CD4-positive, CD25-positive, alpha-beta regulatory T cell (primary cell): ENCODE measurements at regions not wholly inside any gene's neighbourhood (a gene's known extent, or its start where the extent isn't known, plus 50 kb on each side); places are given as distances from the start of the nearest gene placed in this dataset.
"Not testable (repeated sequence)": the region's sequence is repeated elsewhere in the genome, so short reads cannot be mapped to it uniquely, and the experiment has no call there.

Experiments used
- ATAC-seq, 2 donors: fragments of 150-1000 bp; cut with Tn5 transposase; one replicate each; pipeline ENCODE4 v1.10.0; 2021; ENCODE audit warnings: low read depth in 2 of 2, moderate number of reproducible peaks in 2 of 2, moderate library complexity in 1 of 2
- DNase-seq, 3 donors: peaks; one replicate each; pipeline versions ENCODE4 v3.0.0 to v3.0.0-alpha.2; 2012 to 2022; ENCODE audit warnings: mixed read lengths in 1 of 3
- H3K27ac ChIP-seq: one replicate; pipeline ENCODE4 v1.7.0; 2013; ENCODE audit warnings: mild to moderate bottlenecking, low read length; ENCODE audit not compliant: insufficient read depth, poor library complexity, severe bottlenecking
- H3K27me3 ChIP-seq: one replicate; pipeline ENCODE4 v1.7.0; 2013; ENCODE audit warnings: low read length; ENCODE audit not compliant: control insufficient read depth, insufficient read depth
- H3K36me3 ChIP-seq: one replicate; pipeline ENCODE4 v1.7.0; 2013; ENCODE audit warnings: mild to moderate bottlenecking, low read length, moderate library complexity; ENCODE audit not compliant: control insufficient read depth, insufficient read depth
- H3K4me1 ChIP-seq: 2 replicates; pipeline ENCODE4 v1.7.0; 2013; ENCODE audit warnings: mild to moderate bottlenecking, low read length; ENCODE audit not compliant: insufficient read depth, control insufficient read depth, poor library complexity, severe bottlenecking
- H3K4me3 ChIP-seq: one replicate; pipeline ENCODE4 v1.7.0; 2013; ENCODE audit warnings: low read depth, mild to moderate bottlenecking, low read length, moderate library complexity
- H3K9me3 ChIP-seq, 2 experiments: 1 replicate in 1 of 2; 2 replicates in 1 of 2; pipeline ENCODE4 v1.7.0; 2013; ENCODE audit warnings: low read length in 2 of 2, mild to moderate bottlenecking in 1 of 2, moderate library complexity in 1 of 2; ENCODE audit not compliant: control insufficient read depth in 2 of 2
- H3K27ac Mint-ChIP-seq, 3 donors: one replicate each; pipeline ENCODE4 v1.8.0; 2020 to 2022; ENCODE audit warnings: mild to moderate bottlenecking in 3 of 3, mixed read lengths in 3 of 3, moderate library complexity in 2 of 3
- H3K27me3 Mint-ChIP-seq: one replicate; pipeline ENCODE4 v1.8.0; 2022; ENCODE audit warnings: mild to moderate bottlenecking, mixed read lengths
- H3K36me3 Mint-ChIP-seq: one replicate; pipeline ENCODE4 v1.8.0; 2020; ENCODE audit warnings: mixed read lengths
- H3K4me1 Mint-ChIP-seq, 4 donors: one replicate each; pipeline ENCODE4 v1.8.0; 2020 to 2022; ENCODE audit warnings: mixed read lengths in 4 of 4, mild to moderate bottlenecking in 1 of 4
- H3K4me3 Mint-ChIP-seq, 4 donors: one replicate each; pipeline ENCODE4 v1.8.0; 2020 to 2022; ENCODE audit warnings: mild to moderate bottlenecking in 4 of 4, mixed read lengths in 4 of 4, moderate library complexity in 3 of 4
- H3K9me3 Mint-ChIP-seq, 7 donors: one replicate each; pipeline ENCODE4 v1.8.0; 2020 to 2022; ENCODE audit warnings: mixed read lengths in 7 of 7, mild to moderate bottlenecking in 3 of 7, moderate library complexity in 2 of 7

- ATAC-seq, H3K36me3 Mint-ChIP-seq, DNase-seq, H3K4me1 ChIP-seq, H3K4me1 Mint-ChIP-seq, H3K36me3 ChIP-seq, H3K9me3 ChIP-seq, H3K9me3 Mint-ChIP-seq, H3K27me3 Mint-ChIP-seq, H3K4me3 Mint-ChIP-seq, H3K27me3 ChIP-seq, H3K27ac Mint-ChIP-seq, H3K4me3 ChIP-seq, H3K27ac ChIP-seq: not testable (repeated sequence)
Measured at GRCh38 chr2:87428452-87429130, 319.3 kb upstream of the PLGLB2 start.

DNA sequence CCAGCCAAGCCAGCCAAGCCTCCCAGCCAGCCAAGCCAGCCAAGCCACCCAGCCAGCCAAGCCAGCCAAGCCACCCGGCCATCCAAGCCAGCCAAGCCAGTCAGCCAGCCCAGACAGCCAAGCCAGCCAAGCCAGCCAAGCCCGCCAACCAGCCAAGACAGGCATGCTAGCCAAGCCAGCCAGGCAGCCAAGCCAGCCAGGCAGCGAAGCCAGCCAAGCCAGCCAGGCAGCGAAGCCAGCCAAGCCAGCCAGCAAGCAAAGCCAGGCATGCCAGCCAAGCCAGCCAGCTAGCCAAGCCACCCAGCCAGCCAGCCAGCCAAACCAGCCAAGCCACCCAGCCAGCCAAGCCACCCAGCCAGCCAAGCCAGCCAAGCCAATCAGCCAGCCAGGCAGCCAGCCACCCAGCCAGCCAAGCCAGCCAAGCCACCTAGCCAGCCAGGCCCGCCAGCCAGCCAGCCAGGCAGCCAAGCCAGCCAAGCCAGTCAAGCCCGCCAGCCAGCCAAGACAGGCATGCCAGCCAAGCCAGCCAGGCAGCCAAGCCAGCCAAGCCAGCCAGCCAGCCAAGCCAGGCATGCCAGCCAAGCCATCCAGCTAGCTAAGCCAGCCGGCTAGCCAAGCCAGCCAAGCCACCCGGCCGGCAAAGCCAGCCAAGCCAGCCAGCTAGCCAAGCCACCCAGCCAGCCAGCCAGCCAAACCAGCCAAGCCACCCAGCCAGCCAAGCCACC lies 318.5 kb upstream of the PLGLB2 start:
- ATAC-seq, H3K9me3 Mint-ChIP-seq, H3K9me3 ChIP-seq, H3K4me1 ChIP-seq, H3K36me3 ChIP-seq, H3K27ac ChIP-seq, DNase-seq, H3K27ac Mint-ChIP-seq, H3K36me3 Mint-ChIP-seq, H3K4me3 Mint-ChIP-seq, H3K4me3 ChIP-seq, H3K4me1 Mint-ChIP-seq, H3K27me3 ChIP-seq, H3K27me3 Mint-ChIP-seq: not testable (repeated sequence)

DNA sequence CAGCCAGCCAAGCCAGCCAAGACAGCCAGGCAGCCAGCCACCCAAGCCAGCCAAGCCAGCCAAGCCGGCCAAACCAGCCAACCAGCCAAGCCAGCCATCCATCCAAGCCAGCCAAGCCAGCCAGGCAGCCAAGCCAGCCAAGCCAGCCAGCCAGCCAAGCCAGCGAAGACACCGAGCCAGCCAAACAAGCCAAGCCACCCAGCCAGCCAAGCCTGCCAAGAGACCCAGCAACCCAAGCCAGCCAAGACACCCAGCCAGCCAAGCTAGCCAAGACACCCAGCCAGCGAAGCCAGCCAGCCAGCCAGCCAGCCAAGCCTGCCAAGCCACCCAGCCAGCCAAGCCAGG lies 318.0 kb upstream of the PLGLB2 start:
- ATAC-seq, H3K27ac ChIP-seq, H3K27me3 Mint-ChIP-seq, H3K9me3 ChIP-seq, H3K36me3 ChIP-seq, H3K4me1 ChIP-seq, H3K9me3 Mint-ChIP-seq, H3K36me3 Mint-ChIP-seq, H3K27me3 ChIP-seq, H3K27ac Mint-ChIP-seq, H3K4me3 Mint-ChIP-seq, DNase-seq, H3K4me1 Mint-ChIP-seq, H3K4me3 ChIP-seq: not testable (repeated sequence)

- H3K4me3 Mint-ChIP-seq, H3K27ac Mint-ChIP-seq, ATAC-seq, H3K27me3 Mint-ChIP-seq, H3K4me3 ChIP-seq, H3K36me3 Mint-ChIP-seq, H3K27ac ChIP-seq, H3K27me3 ChIP-seq, H3K4me1 Mint-ChIP-seq, H3K9me3 Mint-ChIP-seq, H3K4me1 ChIP-seq, H3K9me3 ChIP-seq, H3K36me3 ChIP-seq, DNase-seq: not testable (repeated sequence)
Measured at GRCh38 chr2:87431051-87431450, 316.8 kb upstream of the PLGLB2 start.

- not testable (repeated sequence) for H3K27me3 Mint-ChIP-seq, H3K27ac ChIP-seq, DNase-seq, H3K4me3 Mint-ChIP-seq, H3K36me3 ChIP-seq, H3K4me1 ChIP-seq, H3K27ac Mint-ChIP-seq, H3K36me3 Mint-ChIP-seq, H3K9me3 ChIP-seq, H3K27me3 ChIP-seq, ATAC-seq, H3K4me3 ChIP-seq, H3K4me1 Mint-ChIP-seq, H3K9me3 Mint-ChIP-seq
Measured at GRCh38 chr2:87432711-87433453, 315.0 kb upstream of the PLGLB2 start.

DNA sequence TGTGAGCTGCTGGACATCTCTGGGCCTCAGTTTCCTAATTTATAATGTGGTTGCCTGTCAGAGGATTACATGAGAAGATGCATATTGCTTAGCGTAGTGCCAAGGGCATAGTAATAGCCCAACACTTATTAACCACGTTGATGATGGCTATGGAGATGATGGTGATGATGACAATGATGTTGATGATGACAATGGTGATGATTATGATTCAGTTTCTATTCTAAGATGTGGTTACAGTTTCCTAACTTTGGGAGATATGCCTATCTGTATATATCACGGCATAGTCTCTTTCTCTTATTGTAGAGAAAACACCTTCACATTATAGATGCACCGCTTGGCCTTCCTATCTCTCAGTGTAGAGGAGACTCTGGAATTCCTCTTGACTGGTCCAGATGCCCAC lies 311.9 kb upstream of the PLGLB2 start:
- not testable (repeated sequence) for H3K36me3 Mint-ChIP-seq, H3K9me3 Mint-ChIP-seq, H3K4me1 ChIP-seq, H3K9me3 ChIP-seq, ATAC-seq, H3K4me3 ChIP-seq, H3K36me3 ChIP-seq, H3K4me1 Mint-ChIP-seq, H3K27ac Mint-ChIP-seq, H3K27me3 Mint-ChIP-seq, H3K27me3 ChIP-seq, DNase-seq, H3K4me3 Mint-ChIP-seq, H3K27ac ChIP-seq

- not testable (repeated sequence) for H3K4me1 Mint-ChIP-seq, ATAC-seq, H3K27ac ChIP-seq, H3K36me3 ChIP-seq, H3K27me3 ChIP-seq, H3K4me1 ChIP-seq, H3K4me3 ChIP-seq, H3K9me3 Mint-ChIP-seq, DNase-seq, H3K27ac Mint-ChIP-seq, H3K9me3 ChIP-seq, H3K36me3 Mint-ChIP-seq, H3K27me3 Mint-ChIP-seq, H3K4me3 Mint-ChIP-seq
Measured at GRCh38 chr2:87437701-87438260, 310.1 kb upstream of the PLGLB2 start.
